ENCODE measurements at regions not wholly inside any gene's neighbourhood (a gene's known extent, or its start where the extent isn't known, plus 50 kb on each side); places are given as distances from the start of the nearest gene placed in this dataset.

DNA sequence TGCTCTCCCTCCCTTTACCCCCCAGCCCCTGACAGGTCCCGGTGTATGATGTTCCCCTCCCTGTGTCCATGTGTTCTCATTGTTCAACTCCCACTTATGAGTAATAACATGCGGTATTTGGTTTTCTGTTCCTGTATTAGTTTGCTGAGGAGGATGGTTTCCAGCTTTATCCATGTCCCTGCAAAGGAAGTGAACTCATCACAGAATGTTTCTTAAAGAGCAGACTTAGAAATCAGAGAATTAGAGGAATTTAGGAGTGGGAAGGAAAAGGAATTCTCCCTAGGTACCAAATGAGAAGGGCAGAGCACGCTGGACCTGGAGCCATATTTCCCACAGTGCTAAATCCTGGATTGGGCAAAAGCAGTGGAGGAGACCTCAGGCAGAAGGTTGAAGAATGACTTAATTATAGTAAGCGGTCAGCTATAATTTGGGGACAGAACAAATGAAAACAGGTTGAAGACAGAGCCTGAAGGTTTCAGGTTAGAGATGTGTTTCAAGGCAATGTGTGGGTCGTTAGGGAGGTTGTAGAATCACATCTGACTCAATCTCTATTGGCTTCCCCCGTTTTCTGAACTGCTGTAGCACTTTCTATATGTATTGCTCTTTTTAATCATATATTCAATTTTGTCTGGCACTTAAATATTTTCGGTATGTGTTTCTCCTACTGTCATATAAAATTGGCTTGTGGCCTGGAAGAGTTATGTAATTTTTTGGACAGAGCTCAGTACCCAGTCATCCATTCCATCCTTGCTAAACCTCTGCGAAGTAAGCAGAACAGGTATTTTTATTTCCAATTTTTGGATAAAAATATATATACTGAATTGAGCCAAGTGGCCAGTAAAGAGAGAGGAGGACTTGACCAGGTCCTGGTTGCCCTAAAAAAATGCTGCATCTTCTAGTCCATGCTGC lies 210.5 kb upstream of the KLF6 start:
- TF ChIP-seq, protein P1, sequence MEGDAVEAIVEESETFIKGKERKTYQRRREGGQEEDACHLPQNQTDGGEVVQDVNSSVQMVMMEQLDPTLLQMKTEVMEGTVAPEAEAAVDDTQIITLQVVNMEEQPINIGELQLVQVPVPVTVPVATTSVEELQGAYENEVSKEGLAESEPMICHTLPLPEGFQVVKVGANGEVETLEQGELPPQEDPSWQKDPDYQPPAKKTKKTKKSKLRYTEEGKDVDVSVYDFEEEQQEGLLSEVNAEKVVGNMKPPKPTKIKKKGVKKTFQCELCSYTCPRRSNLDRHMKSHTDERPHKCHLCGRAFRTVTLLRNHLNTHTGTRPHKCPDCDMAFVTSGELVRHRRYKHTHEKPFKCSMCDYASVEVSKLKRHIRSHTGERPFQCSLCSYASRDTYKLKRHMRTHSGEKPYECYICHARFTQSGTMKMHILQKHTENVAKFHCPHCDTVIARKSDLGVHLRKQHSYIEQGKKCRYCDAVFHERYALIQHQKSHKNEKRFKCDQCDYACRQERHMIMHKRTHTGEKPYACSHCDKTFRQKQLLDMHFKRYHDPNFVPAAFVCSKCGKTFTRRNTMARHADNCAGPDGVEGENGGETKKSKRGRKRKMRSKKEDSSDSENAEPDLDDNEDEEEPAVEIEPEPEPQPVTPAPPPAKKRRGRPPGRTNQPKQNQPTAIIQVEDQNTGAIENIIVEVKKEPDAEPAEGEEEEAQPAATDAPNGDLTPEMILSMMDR (tag by site-specific recombination; IDR thresholded peaks at IDR 0.05): no peak
- no peak for TF ChIP-seq ZNF510 (tag by site-specific recombination; IDR thresholded peaks at IDR 0.05; ENCODE audit: insufficient replicate concordance)
